Natural killer cell (primary cell): ENCODE measurements at regions not wholly inside any gene's neighbourhood (a gene's known extent, or its start where the extent isn't known, plus 50 kb on each side); places are given as distances from the start of the nearest gene placed in this dataset.

Source experiments
- ATAC-seq, 3 donors: fragments of 150-1000 bp in 2 of 3; fragments of 200-7000 bp in 1 of 3; cut with Tn5 transposase; 1 replicate in 1 of 3; 2 replicates in 2 of 3; pipeline ENCODE4 v1.10.0; 2021; ENCODE audit warnings: mild to moderate bottlenecking in 2 of 3, moderate library complexity in 2 of 3
- DNase-seq, 2 donors: peaks; one replicate each; pipeline versions ENCODE4 v3.0.0 to v3.0.0-alpha.2; 2013 to 2021; ENCODE audit warnings: mixed read lengths in 1 of 2
- H3K27ac ChIP-seq: one replicate; pipeline ENCODE4 v1.5.1; 2013; ENCODE audit warnings: mild to moderate bottlenecking, low read length
- H3K27me3 ChIP-seq: one replicate; pipeline ENCODE4 v1.6.1; 2013; ENCODE audit warnings: low read length; ENCODE audit not compliant: control insufficient read depth, insufficient read depth
- H3K36me3 ChIP-seq: one replicate; pipeline ENCODE4 v1.6.1; 2013; ENCODE audit warnings: low read length; ENCODE audit not compliant: control insufficient read depth, insufficient read depth
- H3K4me1 ChIP-seq: one replicate; pipeline ENCODE4 v1.6.1; 2013; ENCODE audit warnings: low read length; ENCODE audit not compliant: control insufficient read depth, insufficient read depth
- H3K4me3 ChIP-seq: one replicate; pipeline ENCODE4 v1.5.1; 2013; ENCODE audit warnings: low read length
- H3K9me3 ChIP-seq: one replicate; pipeline ENCODE4 v1.6.1; 2013; ENCODE audit warnings: low read length; ENCODE audit not compliant: control insufficient read depth, insufficient read depth
- H3K27ac Mint-ChIP-seq, 2 donors: one replicate each; pipeline ENCODE4 v1.8.0; 2022; ENCODE audit warnings: mild to moderate bottlenecking in 2 of 2, mixed read lengths in 2 of 2, moderate library complexity in 1 of 2
- H3K27me3 Mint-ChIP-seq, 2 donors: one replicate each; pipeline ENCODE4 v1.8.0; 2022; ENCODE audit warnings: low read depth in 2 of 2, mixed read lengths in 2 of 2
- H3K36me3 Mint-ChIP-seq: one replicate; pipeline ENCODE4 v1.8.0; 2022; ENCODE audit warnings: mixed read lengths
- H3K4me1 Mint-ChIP-seq, 2 donors: one replicate each; pipeline ENCODE4 v1.8.0; 2022; ENCODE audit warnings: mixed read lengths in 2 of 2
- H3K4me3 Mint-ChIP-seq: one replicate; pipeline ENCODE4 v1.8.0; 2022; ENCODE audit warnings: mild to moderate bottlenecking, moderate library complexity, mixed read lengths
- H3K9me3 Mint-ChIP-seq, 2 donors: one replicate each; pipeline ENCODE4 v1.8.0; 2022; ENCODE audit warnings: mixed read lengths in 2 of 2
- WGBS: methylation state at CpG from one replicate; pipeline ENCODE4 v1.1.7; 2013; ENCODE audit warnings: missing lambda C conversion rate; ENCODE audit not compliant: insufficient coverage; 5-methylcytosine and 5-hydroxymethylcytosine counted together
- intact Hi-C: fragments of 100-400 bp; cut with micrococcal nuclease; formaldehyde crosslinking; loops from one replicate; pipeline ENCODE4 v1.14.2; 2022
- TF ChIP-seq, protein P1 (sequence below): fragments of 200-600 bp; IDR thresholded peaks from one replicate; pipeline ENCODE4 v1.8.0; 2022; ENCODE audit warnings: antibody characterized with exemption

- DNase-seq: no peak
- H3K27ac Mint-ChIP-seq: no peak overlapping the region
- 76% methylated on average over 7 of the region's 7 CpGs for WGBS
- peaks cover 17 to 37% of the 10 kb centered on the region in 2 donors for H3K4me1 Mint-ChIP-seq
- ATAC-seq: no peak
- peaks cover 14% of the 10 kb centered on the region for H3K4me1 ChIP-seq
- no peaks in the 10 kb centered on the region for H3K27me3 ChIP-seq
- TF ChIP-seq, protein P1, sequence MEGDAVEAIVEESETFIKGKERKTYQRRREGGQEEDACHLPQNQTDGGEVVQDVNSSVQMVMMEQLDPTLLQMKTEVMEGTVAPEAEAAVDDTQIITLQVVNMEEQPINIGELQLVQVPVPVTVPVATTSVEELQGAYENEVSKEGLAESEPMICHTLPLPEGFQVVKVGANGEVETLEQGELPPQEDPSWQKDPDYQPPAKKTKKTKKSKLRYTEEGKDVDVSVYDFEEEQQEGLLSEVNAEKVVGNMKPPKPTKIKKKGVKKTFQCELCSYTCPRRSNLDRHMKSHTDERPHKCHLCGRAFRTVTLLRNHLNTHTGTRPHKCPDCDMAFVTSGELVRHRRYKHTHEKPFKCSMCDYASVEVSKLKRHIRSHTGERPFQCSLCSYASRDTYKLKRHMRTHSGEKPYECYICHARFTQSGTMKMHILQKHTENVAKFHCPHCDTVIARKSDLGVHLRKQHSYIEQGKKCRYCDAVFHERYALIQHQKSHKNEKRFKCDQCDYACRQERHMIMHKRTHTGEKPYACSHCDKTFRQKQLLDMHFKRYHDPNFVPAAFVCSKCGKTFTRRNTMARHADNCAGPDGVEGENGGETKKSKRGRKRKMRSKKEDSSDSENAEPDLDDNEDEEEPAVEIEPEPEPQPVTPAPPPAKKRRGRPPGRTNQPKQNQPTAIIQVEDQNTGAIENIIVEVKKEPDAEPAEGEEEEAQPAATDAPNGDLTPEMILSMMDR: no peak
- H3K9me3 ChIP-seq: no peaks in the 10 kb centered on the region
- H3K27ac ChIP-seq: no peak overlapping the region
- H3K36me3 Mint-ChIP-seq: no peaks in the 10 kb centered on the region
- intact Hi-C loops: no loop called here
- no peak overlapping the region for H3K4me3 Mint-ChIP-seq
- H3K36me3 ChIP-seq: no peaks in the 10 kb centered on the region
- H3K4me3 ChIP-seq: no peak overlapping the region
- H3K27me3 Mint-ChIP-seq: no peaks in the 10 kb centered on the region
- H3K9me3 Mint-ChIP-seq: no peaks in the 10 kb centered on the region
Measured at GRCh38 chr2:8501061-8501720, 180.7 kb upstream of the ID2 start.

DNA sequence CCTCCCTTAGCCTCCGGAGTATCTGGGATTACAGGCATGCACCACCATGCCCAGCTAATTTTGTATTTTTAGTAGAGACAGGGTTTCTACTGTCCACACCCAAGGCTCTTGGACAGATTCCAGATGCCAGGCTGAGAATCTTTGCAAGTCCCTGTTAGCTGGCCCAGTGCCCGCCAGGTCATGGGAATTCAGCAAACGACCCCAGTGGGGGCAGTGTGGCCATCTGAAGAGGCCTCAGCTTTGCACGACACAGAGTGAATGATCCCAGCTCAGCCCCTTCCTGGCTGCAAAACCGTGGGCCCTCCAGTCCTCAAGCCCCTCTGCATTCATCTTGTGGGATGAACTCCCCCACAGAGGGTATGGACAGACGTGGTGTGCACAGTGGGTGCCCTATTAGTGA, 179.5 kb upstream of the ID2 start:
- no peak for DNase-seq
- Histone ChIP-seq H3K36me3 (no peaks in the 10 kb centered on the region), H3K4me1 (peaks cover 14% of the 10 kb centered on the region), H3K4me3 (no peak overlapping the region), H3K27me3 (no peaks in the 10 kb centered on the region), H3K27ac (no peak overlapping the region), H3K9me3 (no peaks in the 10 kb centered on the region)
- ATAC-seq: no peak
- no peaks in the 10 kb centered on the region for H3K9me3 Mint-ChIP-seq
- TF ChIP-seq, protein P1: no peak
- no peak overlapping the region for H3K27ac Mint-ChIP-seq
- H3K36me3 Mint-ChIP-seq: no peaks in the 10 kb centered on the region
- intact Hi-C loops: no loop called here
- no peaks in the 10 kb centered on the region for H3K27me3 Mint-ChIP-seq
- no peak overlapping the region for H3K4me3 Mint-ChIP-seq
- 81% methylated on average over 5 of the region's 6 CpGs for WGBS
- peaks cover 8 to 25% of the 10 kb centered on the region in 2 donors for H3K4me1 Mint-ChIP-seq

GRCh38 chr2:8505311-8505920, 176.4 kb upstream of the ID2 start:
- no peak overlapping the region for H3K27ac Mint-ChIP-seq
- 94% methylated on average over 10 of the region's 10 CpGs for WGBS
- no peaks in the 10 kb centered on the region for H3K27me3 Mint-ChIP-seq
- peaks cover 0 to 11% of the 10 kb centered on the region in 2 donors for H3K4me1 Mint-ChIP-seq
- H3K27ac ChIP-seq: no peak overlapping the region
- no peaks in the 10 kb centered on the region for H3K9me3 Mint-ChIP-seq
- ATAC-seq: no peak
- TF ChIP-seq, protein P1: no peak
- DNase-seq: no peak
- peaks cover 18% of the 10 kb centered on the region for H3K4me1 ChIP-seq
- H3K4me3 Mint-ChIP-seq: no peak overlapping the region
- intact Hi-C loops: no loop called here
- no peaks in the 10 kb centered on the region for H3K27me3 ChIP-seq
- no peaks in the 10 kb centered on the region for H3K36me3 ChIP-seq
- peaks cover 3% of the 10 kb centered on the region for H3K9me3 ChIP-seq
- H3K36me3 Mint-ChIP-seq: no peaks in the 10 kb centered on the region
- no peak overlapping the region for H3K4me3 ChIP-seq

- no peak for DNase-seq
- TF ChIP-seq, protein P1: no peak
- H3K27me3 ChIP-seq: no peaks in the 10 kb centered on the region
- Mint-ChIP-seq H3K27ac (no peak overlapping the region), H3K4me1 (peaks cover 6 to 19% of the 10 kb centered on the region in 2 donors), H3K36me3 (no peaks in the 10 kb centered on the region), H3K9me3 (no peaks in the 10 kb centered on the region), H3K27me3 (no peaks in the 10 kb centered on the region), H3K4me3 (no peak overlapping the region)
- intact Hi-C loops: no loop called here
- H3K4me3 ChIP-seq: no peak overlapping the region
- peaks cover 25% of the 10 kb centered on the region for H3K4me1 ChIP-seq
- H3K27ac ChIP-seq: no peak overlapping the region
- no peaks in the 10 kb centered on the region for H3K36me3 ChIP-seq
- 95% methylated on average over 7 of the region's 7 CpGs for WGBS
- H3K9me3 ChIP-seq: peaks cover 3% of the 10 kb centered on the region
- ATAC-seq: no peak
Measured at GRCh38 chr2:8506746-8507145, 175.1 kb upstream of the ID2 start.
